Loucy (cell line): ENCODE measurements at regions not wholly inside any gene's neighbourhood (a gene's known extent, or its start where the extent isn't known, plus 50 kb on each side); places are given as distances from the start of the nearest gene placed in this dataset.

Experiments
- CTCF ChIP-seq: fragments of 200-600 bp; sonication (generic); conservative IDR thresholded peaks from 2 replicates; pipeline ENCODE4 v1.5.1; 2014; ENCODE audit warnings: mild to moderate bottlenecking, antibody characterized with exemption, low read length
- EZH2phosphoT487 ChIP-seq: fragments of 200-600 bp; IDR thresholded peaks from 2 replicates; pipeline ENCODE4 v1.6.1; 2018; ENCODE audit warnings: antibody characterized with exemption, mild to moderate bottlenecking, moderate library complexity, borderline replicate concordance

GRCh38 chr20:61109221-61109805, 142.7 kb upstream of the CDH4 start:
- TF ChIP-seq CTCF (no peak), EZH2phosphoT487 (no peak)
